ENCODE measurements at regions not wholly inside any gene's neighbourhood (a gene's known extent, or its start where the extent isn't known, plus 50 kb on each side); places are given as distances from the start of the nearest gene placed in this dataset.

- H3K4me1 Mint-ChIP-seq, result 0 out of 4 replicates have a peak, but pooled peaks cover 0 to 3% of the 10 kb centered on the region in 2 experiments
- no peak overlapping the region for H3K4me3 Mint-ChIP-seq
- no peak for DNase-seq
- Histone ChIP-seq H3K14ac (ENCODE audit: insufficient read depth, low read length) (no peak overlapping the region), H2BK15ac (ENCODE audit: low read depth, low read length) (no peak overlapping the region), H3K79me2 (ENCODE audit: insufficient read depth, low read length) (no peaks in the 10 kb centered on the region), H4K20me1 (ENCODE audit: control insufficient read depth, insufficient read depth, insufficient read length) (no peaks in the 10 kb centered on the region), H3T11ph (ENCODE audit: low read length) (no peak overlapping the region), H2AK5ac (ENCODE audit: insufficient read length, low read length) (no peak overlapping the region), H2BK12ac (ENCODE audit: insufficient read length, low read depth, low read length) (no peak overlapping the region), H3K79me1 (ENCODE audit: insufficient read depth, low read depth, low read length, poor library complexity, severe bottlenecking) (no peaks in the 10 kb centered on the region), H3K9ac (ENCODE audit: extremely low read depth, insufficient read length, low read length) (no peak overlapping the region), H3K56ac (ENCODE audit: insufficient read length, low read depth, low read length) (no peak overlapping the region), H3K27me3 (ENCODE audit: insufficient read depth, low read length) (no peaks in the 10 kb centered on the region), H2BK20ac (ENCODE audit: low read depth, low read length, poor library complexity, severe bottlenecking) (no peak overlapping the region), H2BK120ac (ENCODE audit: low read depth, low read length, poor library complexity, severe bottlenecking) (no peak overlapping the region), H4K5ac (ENCODE audit: insufficient read length, low read depth, low read length) (no peak overlapping the region), H2AFZ (ENCODE audit: low read length) (no peak overlapping the region), H3K4ac (ENCODE audit: low read depth, low read length) (no peak overlapping the region), H3K9me3 (ENCODE audit: control insufficient read depth, low read depth, low read length) (no peaks in the 10 kb centered on the region), H3K4me2 (ENCODE audit: insufficient read depth, insufficient read length, low read length) (no peak overlapping the region), H4K8ac (replicated peaks; ENCODE audit: insufficient read length, low read depth, low read length) (no peak overlapping the region), H3K23ac (ENCODE audit: insufficient read length, low read depth, low read length) (no peak overlapping the region), H3K27ac (ENCODE audit: insufficient read length, low read depth, low read length) (no peak overlapping the region), H4K91ac (ENCODE audit: insufficient read length, low read depth, low read length) (no peak overlapping the region), H2BK5ac (ENCODE audit: insufficient read length, low read length) (no peak overlapping the region), H3K4me1 (ENCODE audit: insufficient read depth, low read length) (no peaks in the 10 kb centered on the region), H3K23me2 (ENCODE audit: insufficient read length, low read depth, low read length, poor library complexity, severe bottlenecking) (no peaks in the 10 kb centered on the region), H3K18ac (ENCODE audit: insufficient read length, low read depth, low read length) (no peak overlapping the region)
- no peak overlapping the region for H3K27ac Mint-ChIP-seq
- no CpG with 5 or more reads among the region's 8 CpGs for WGBS (ENCODE audit: extremely low coverage, insufficient read length, low lambda C conversion rate)
- peaks cover 2 to 5% (median 4%) of the 10 kb centered on the region in 3 experiments; a peak in 4 of 7 replicates for H3K36me3 Mint-ChIP-seq (ENCODE audit: insufficient read depth in 1 of 3, low read depth in 3 of 3)
- peaks cover 0 to 5% of the 10 kb centered on the region in 2 experiments; a peak in 2 of 5 replicates for H3K9me3 Mint-ChIP-seq
- H3K27me3 Mint-ChIP-seq (ENCODE audit: low read depth), result no peaks in the 10 kb centered on the region; the same call in 1 of the 2 replicates
- no peak for TF ChIP-seq CTCF (conservative IDR thresholded peaks at IDR 0.05)
Observed at GRCh38 chr5:86565197-86565789, 52.4 kb upstream of the COX7C start.

Data from H9 (cell line).